ENCODE measurements at regions not wholly inside any gene's neighbourhood (a gene's known extent, or its start where the extent isn't known, plus 50 kb on each side); places are given as distances from the start of the nearest gene placed in this dataset.

GRCh38 chr5:4044881-4045280 is 449.2 kb downstream of the IRX1 start:
- Histone ChIP-seq H3K9me3 (ENCODE audit: control insufficient read depth, insufficient read depth, low read depth, low read length) (no peaks in the 10 kb centered on the region), H3K27ac (ENCODE audit: extremely low read depth, low read depth, low read length) (no peak overlapping the region), H3K36me3 (ENCODE audit: control insufficient read depth in 2 of 2, insufficient read depth in 1 of 2, low read length in 2 of 2) (no peaks in the 10 kb centered on the region), H3K4me1 (ENCODE audit: control insufficient read depth, insufficient read depth, low read length) (no peaks in the 10 kb centered on the region), H3K4me3 (ENCODE audit: low read depth, low read length) (no peak overlapping the region)
- TF ChIP-seq ZNF658 (tag by site-specific recombination; IDR thresholded peaks at IDR 0.05) (no peak), ZBTB20 (tag by site-specific recombination; IDR thresholded peaks at IDR 0.05) (no peak), ZNF600 (tag by site-specific recombination; IDR thresholded peaks at IDR 0.05) (no peak), SP3 (tag by site-specific recombination; IDR thresholded peaks at IDR 0.05) (no peak), GFI1B (tag by site-specific recombination; IDR thresholded peaks at IDR 0.05) (no peak), ZNF274 (IDR thresholded peaks at IDR 0.05; ENCODE audit: low read length) (no peak), ZNF274 (tag by site-specific recombination; IDR thresholded peaks at IDR 0.05; ENCODE audit: borderline replicate concordance) (no peak), ZSCAN4 (tag by site-specific recombination; IDR thresholded peaks at IDR 0.05) (no peak), ZNF223 (tag by site-specific recombination; IDR thresholded peaks at IDR 0.05) (no peak), ZNF398 (tag by site-specific recombination; IDR thresholded peaks at IDR 0.05) (no peak), ZNF530 (tag by site-specific recombination; IDR thresholded peaks at IDR 0.05; ENCODE audit: low read depth) (no peak), ZNF391 (tag by site-specific recombination; IDR thresholded peaks at IDR 0.05; ENCODE audit: borderline replicate concordance, low read depth) (no peak), PRDM6 (tag by site-specific recombination; IDR thresholded peaks at IDR 0.05) (no peak)
- TF ChIP-seq, protein P1, sequence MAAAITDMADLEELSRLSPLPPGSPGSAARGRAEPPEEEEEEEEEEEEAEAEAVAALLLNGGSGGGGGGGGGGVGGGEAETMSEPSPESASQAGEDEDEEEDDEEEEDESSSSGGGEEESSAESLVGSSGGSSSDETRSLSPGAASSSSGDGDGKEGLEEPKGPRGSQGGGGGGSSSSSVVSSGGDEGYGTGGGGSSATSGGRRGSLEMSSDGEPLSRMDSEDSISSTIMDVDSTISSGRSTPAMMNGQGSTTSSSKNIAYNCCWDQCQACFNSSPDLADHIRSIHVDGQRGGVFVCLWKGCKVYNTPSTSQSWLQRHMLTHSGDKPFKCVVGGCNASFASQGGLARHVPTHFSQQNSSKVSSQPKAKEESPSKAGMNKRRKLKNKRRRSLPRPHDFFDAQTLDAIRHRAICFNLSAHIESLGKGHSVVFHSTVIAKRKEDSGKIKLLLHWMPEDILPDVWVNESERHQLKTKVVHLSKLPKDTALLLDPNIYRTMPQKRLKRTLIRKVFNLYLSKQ (tag by site-specific recombination; IDR thresholded peaks at IDR 0.05; ENCODE audit: borderline replicate concordance): no peak
- CTCF ChIA-PET: no interaction called here
- POLR2A ChIA-PET: no interaction called here

GRCh38 chr5:4048398-4048797 is 452.8 kb downstream of the IRX1 start:
- no peaks in the 10 kb centered on the region for H3K4me1 ChIP-seq (ENCODE audit: control insufficient read depth, insufficient read depth, low read length)
- CTCF ChIA-PET: no interaction called here
- no peak overlapping the region for H3K4me3 ChIP-seq (ENCODE audit: low read depth, low read length)
- H3K27ac ChIP-seq (ENCODE audit: extremely low read depth, low read depth, low read length): no peak overlapping the region
- POLR2A ChIA-PET: no interaction called here
- no peaks in the 10 kb centered on the region for H3K36me3 ChIP-seq (ENCODE audit: control insufficient read depth in 2 of 2, insufficient read depth in 1 of 2, low read length in 2 of 2)
- no peaks in the 10 kb centered on the region for H3K9me3 ChIP-seq (ENCODE audit: control insufficient read depth, insufficient read depth, low read depth, low read length)
- no peak for TF ChIP-seq GLIS2 (tag by site-specific recombination; IDR thresholded peaks at IDR 0.05)
- TF ChIP-seq ZNF169 (tag by site-specific recombination; IDR thresholded peaks at IDR 0.05): no peak
- TF ChIP-seq ZNF692 (tag by site-specific recombination; IDR thresholded peaks at IDR 0.05): no peak
- TF ChIP-seq, protein P2, sequence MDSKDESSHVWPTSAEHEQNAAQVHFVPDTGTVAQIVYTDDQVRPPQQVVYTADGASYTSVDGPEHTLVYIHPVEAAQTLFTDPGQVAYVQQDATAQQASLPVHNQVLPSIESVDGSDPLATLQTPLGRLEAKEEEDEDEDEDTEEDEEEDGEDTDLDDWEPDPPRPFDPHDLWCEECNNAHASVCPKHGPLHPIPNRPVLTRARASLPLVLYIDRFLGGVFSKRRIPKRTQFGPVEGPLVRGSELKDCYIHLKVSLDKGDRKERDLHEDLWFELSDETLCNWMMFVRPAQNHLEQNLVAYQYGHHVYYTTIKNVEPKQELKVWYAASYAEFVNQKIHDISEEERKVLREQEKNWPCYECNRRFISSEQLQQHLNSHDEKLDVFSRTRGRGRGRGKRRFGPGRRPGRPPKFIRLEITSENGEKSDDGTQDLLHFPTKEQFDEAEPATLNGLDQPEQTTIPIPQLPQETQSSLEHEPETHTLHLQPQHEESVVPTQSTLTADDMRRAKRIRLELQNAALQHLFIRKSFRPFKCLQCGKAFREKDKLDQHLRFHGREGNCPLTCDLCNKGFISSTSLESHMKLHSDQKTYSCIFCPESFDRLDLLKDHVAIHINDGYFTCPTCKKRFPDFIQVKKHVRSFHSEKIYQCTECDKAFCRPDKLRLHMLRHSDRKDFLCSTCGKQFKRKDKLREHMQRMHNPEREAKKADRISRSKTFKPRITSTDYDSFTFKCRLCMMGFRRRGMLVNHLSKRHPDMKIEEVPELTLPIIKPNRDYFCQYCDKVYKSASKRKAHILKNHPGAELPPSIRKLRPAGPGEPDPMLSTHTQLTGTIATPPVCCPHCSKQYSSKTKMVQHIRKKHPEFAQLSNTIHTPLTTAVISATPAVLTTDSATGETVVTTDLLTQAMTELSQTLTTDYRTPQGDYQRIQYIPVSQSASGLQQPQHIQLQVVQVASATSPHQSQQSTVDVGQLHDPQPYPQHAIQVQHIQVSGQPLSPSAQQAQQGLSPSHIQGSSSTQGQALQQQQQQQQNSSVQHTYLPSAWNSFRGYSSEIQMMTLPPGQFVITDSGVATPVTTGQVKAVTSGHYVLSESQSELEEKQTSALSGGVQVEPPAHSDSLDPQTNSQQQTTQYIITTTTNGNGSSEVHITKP (tag by site-specific recombination; IDR thresholded peaks at IDR 0.05): no peak
- no peak for TF ChIP-seq ZNF324 (tag by site-specific recombination; IDR thresholded peaks at IDR 0.05)
- TF ChIP-seq, protein P3, sequence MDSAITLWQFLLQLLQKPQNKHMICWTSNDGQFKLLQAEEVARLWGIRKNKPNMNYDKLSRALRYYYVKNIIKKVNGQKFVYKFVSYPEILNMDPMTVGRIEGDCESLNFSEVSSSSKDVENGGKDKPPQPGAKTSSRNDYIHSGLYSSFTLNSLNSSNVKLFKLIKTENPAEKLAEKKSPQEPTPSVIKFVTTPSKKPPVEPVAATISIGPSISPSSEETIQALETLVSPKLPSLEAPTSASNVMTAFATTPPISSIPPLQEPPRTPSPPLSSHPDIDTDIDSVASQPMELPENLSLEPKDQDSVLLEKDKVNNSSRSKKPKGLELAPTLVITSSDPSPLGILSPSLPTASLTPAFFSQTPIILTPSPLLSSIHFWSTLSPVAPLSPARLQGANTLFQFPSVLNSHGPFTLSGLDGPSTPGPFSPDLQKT (IDR thresholded peaks at IDR 0.05; ENCODE audit: borderline replicate concordance, low read depth, low read length): no peak
- TF ChIP-seq ZNF174 (tag by site-specific recombination; IDR thresholded peaks at IDR 0.05): no peak
- TF ChIP-seq ZNF146 (tag by site-specific recombination; IDR thresholded peaks at IDR 0.05): no peak
- no peak for TF ChIP-seq KLF10 (tag by site-specific recombination; IDR thresholded peaks at IDR 0.05)
- no peak for TF ChIP-seq ZNF404 (tag by site-specific recombination; IDR thresholded peaks at IDR 0.05)
